ENCODE measurements at regions not wholly inside any gene's neighbourhood (a gene's known extent, or its start where the extent isn't known, plus 50 kb on each side); places are given as distances from the start of the nearest gene placed in this dataset.

DNA sequence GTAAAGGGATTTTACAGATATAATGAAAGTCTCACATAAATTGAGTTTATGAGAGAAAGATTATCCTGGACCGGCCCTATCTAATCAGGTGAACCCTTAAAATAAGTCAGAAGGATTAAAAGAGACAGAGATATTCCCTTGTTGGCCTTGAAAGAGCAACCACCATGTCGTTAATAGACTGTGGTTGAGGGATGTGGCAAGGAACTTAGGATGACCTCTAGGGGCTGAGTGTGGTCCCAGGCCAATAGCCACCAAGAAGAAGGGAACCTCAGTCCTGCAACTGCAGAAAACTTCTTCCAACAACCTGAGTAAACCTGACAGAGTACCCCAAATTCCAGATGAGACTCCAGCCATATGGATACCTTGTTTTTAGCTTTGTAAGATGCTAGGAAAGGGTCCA is 121.5 kb downstream of the POLR1F start:
- TF ChIP-seq, protein P1, sequence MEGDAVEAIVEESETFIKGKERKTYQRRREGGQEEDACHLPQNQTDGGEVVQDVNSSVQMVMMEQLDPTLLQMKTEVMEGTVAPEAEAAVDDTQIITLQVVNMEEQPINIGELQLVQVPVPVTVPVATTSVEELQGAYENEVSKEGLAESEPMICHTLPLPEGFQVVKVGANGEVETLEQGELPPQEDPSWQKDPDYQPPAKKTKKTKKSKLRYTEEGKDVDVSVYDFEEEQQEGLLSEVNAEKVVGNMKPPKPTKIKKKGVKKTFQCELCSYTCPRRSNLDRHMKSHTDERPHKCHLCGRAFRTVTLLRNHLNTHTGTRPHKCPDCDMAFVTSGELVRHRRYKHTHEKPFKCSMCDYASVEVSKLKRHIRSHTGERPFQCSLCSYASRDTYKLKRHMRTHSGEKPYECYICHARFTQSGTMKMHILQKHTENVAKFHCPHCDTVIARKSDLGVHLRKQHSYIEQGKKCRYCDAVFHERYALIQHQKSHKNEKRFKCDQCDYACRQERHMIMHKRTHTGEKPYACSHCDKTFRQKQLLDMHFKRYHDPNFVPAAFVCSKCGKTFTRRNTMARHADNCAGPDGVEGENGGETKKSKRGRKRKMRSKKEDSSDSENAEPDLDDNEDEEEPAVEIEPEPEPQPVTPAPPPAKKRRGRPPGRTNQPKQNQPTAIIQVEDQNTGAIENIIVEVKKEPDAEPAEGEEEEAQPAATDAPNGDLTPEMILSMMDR (IDR thresholded peaks at IDR 0.05), result peak; percentile 37
- no peak for TF ChIP-seq EZH2 (IDR thresholded peaks at IDR 0.05)
- TF ChIP-seq EZH2phosphoT487 (IDR thresholded peaks at IDR 0.05), result no peak
- Histone ChIP-seq H3F3A (ENCODE audit: low read depth) (no peaks in the 10 kb centered on the region), H3K27ac (no peak overlapping the region), H4K20me1 (ENCODE audit: low read depth) (no peaks in the 10 kb centered on the region), H2AFZ (replicated peaks) (no peak overlapping the region), H3K9me3 (ENCODE audit: low read depth) (no peaks in the 10 kb centered on the region), H3K79me2 (ENCODE audit: low read depth) (no peaks in the 10 kb centered on the region), H3K4me3 (no peak overlapping the region), H3K4me1 (no peaks in the 10 kb centered on the region), H3K36me3 (no peaks in the 10 kb centered on the region), H3K9ac (no peak overlapping the region), H3K27me3 (peaks cover 3% of the 10 kb centered on the region), H3K4me2 (no peak overlapping the region)
- Mint-ChIP-seq H3K4me1 (no peaks in the 10 kb centered on the region), H3K27ac (no peak overlapping the region), H3K9me3 (no peaks in the 10 kb centered on the region), H3K36me3 (no peaks in the 10 kb centered on the region), H3K27me3 (ENCODE audit: insufficient read depth, low read depth) (no peaks in the 10 kb centered on the region), H3K4me3 (no peak overlapping the region)
- peak; percentile 14 for DNase-seq (ENCODE audit: low spot score)

DNA sequence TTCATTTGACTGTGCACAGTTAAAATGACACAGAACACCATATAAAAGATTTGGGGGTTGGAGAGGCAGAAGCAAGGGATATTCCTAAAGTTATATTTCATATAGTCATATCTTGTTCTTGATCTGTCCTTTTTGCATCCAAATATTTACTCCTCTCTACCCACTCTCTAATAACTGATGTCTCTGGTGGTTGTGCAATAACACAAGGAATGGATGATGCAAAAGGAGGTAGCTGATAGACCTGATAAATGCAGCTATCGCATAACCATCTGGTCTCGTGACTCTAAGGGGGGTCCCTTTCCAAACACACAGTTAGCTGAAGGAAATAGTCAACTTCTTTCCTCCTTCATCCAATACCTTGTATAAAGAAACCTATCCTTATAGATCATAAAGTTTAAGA is 123.1 kb downstream of the POLR1F start:
- Mint-ChIP-seq H3K9me3 (no peaks in the 10 kb centered on the region), H3K27me3 (ENCODE audit: insufficient read depth, low read depth) (no peaks in the 10 kb centered on the region), H3K27ac (no peak overlapping the region), H3K36me3 (no peaks in the 10 kb centered on the region), H3K4me1 (no peaks in the 10 kb centered on the region), H3K4me3 (no peak overlapping the region)
- H3K4me3 ChIP-seq, result no peak overlapping the region
- peaks cover 3% of the 10 kb centered on the region for H3K27me3 ChIP-seq
- H3K4me2 ChIP-seq, result no peak overlapping the region
- H3K36me3 ChIP-seq, result no peaks in the 10 kb centered on the region
- TF ChIP-seq EZH2phosphoT487 (IDR thresholded peaks at IDR 0.05) (no peak), EZH2 (IDR thresholded peaks at IDR 0.05) (no peak)
- TF ChIP-seq, protein P1 (IDR thresholded peaks at IDR 0.05), result no peak
- no peak overlapping the region for H3K9ac ChIP-seq
- no peaks in the 10 kb centered on the region for H3K4me1 ChIP-seq
- no peaks in the 10 kb centered on the region for H3K79me2 ChIP-seq (ENCODE audit: low read depth)
- H3K9me3 ChIP-seq (ENCODE audit: low read depth), result no peaks in the 10 kb centered on the region
- no peak overlapping the region for H2AFZ ChIP-seq (replicated peaks)
- H4K20me1 ChIP-seq (ENCODE audit: low read depth), result no peaks in the 10 kb centered on the region
- no peaks in the 10 kb centered on the region for H3F3A ChIP-seq (ENCODE audit: low read depth)
- DNase-seq (ENCODE audit: low spot score), result no peak
- no peak overlapping the region for H3K27ac ChIP-seq

DNA sequence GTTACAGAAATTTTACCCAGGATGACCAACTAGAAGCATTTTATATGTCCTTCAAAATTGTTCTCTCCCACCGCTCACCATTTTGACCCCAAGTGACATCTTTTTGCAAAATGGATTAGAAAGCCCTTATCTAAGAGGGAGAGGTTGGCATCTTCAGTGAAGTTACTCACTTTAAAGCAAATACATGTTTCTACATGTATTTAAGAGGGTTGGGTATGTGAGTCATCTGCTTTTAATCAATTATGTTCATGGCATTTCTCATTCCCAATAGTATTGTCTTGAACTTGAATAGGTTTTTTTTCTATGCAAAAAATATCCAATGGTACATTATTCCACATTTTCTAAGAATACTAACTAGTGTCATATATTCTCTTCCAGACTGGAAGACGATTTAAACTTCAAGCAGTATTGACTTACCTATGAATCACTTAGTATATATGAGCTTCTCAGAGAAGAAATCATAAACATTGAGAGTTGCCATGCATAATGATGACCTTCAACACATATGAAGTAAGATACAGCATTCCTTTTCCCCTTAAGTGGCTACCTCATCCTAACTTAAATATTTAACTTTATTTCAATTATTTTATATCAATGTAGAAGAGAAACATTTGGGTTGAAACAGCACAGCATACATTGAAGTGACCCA is 132.8 kb downstream of the POLR1F start:
- Histone ChIP-seq H3K4me3 (no peak overlapping the region), H3F3A (ENCODE audit: low read depth) (no peaks in the 10 kb centered on the region), H3K9me3 (ENCODE audit: low read depth) (no peaks in the 10 kb centered on the region), H3K4me1 (no peaks in the 10 kb centered on the region), H4K20me1 (ENCODE audit: low read depth) (no peaks in the 10 kb centered on the region), H3K4me2 (no peak overlapping the region), H3K27me3 (no peaks in the 10 kb centered on the region), H2AFZ (replicated peaks) (no peak overlapping the region), H3K9ac (no peak overlapping the region), H3K79me2 (ENCODE audit: low read depth) (no peaks in the 10 kb centered on the region), H3K27ac (no peak overlapping the region), H3K36me3 (no peaks in the 10 kb centered on the region)
- H3K27ac Mint-ChIP-seq, result no peak overlapping the region
- no peak overlapping the region for H3K4me3 Mint-ChIP-seq
- peaks cover 4% of the 10 kb centered on the region for H3K4me1 Mint-ChIP-seq
- H3K36me3 Mint-ChIP-seq, result no peaks in the 10 kb centered on the region
- DNase-seq (ENCODE audit: low spot score), result no peak
- no peaks in the 10 kb centered on the region for H3K9me3 Mint-ChIP-seq
- no peaks in the 10 kb centered on the region for H3K27me3 Mint-ChIP-seq (ENCODE audit: insufficient read depth, low read depth)
- TF ChIP-seq EZH2phosphoT487 (IDR thresholded peaks at IDR 0.05), result no peak
- no peak for TF ChIP-seq EZH2 (IDR thresholded peaks at IDR 0.05)
- TF ChIP-seq, protein P1 (IDR thresholded peaks at IDR 0.05), result no peak
